Body of pancreas (tissue), 4 donors: ENCODE measurements at regions not wholly inside any gene's neighbourhood (a gene's known extent, or its start where the extent isn't known, plus 50 kb on each side); places are given as distances from the start of the nearest gene placed in this dataset.

Source experiments
- ATAC-seq: fragments of 150-250 bp; one replicate; pipeline ENCODE4 v1.9.1; 2016
- DNase-seq, 4 donors: peaks; one replicate each; pipeline ENCODE4 v3.0.0-alpha.2; 2019
- H3K27ac ChIP-seq, 4 donors: fragments of 200-600 bp; sonication (generic); 1 replicate in 3 of 4; 2 replicates in 1 of 4; pipeline versions ENCODE4 v1.5.1 to v1.6.1; 2016 to 2019; ENCODE audit warnings: mild to moderate bottlenecking in 1 of 4, mixed read lengths in 1 of 4, moderate library complexity in 1 of 4
- H3K27me3 ChIP-seq, 2 donors: fragments of 200-600 bp; sonication (generic); one replicate each; pipeline ENCODE4 v1.6.0; 2016; ENCODE audit warnings: mild to moderate bottlenecking in 1 of 2
- H3K36me3 ChIP-seq, 2 donors: fragments of 200-600 bp; sonication (generic); replicated peaks in 1 of 2; 2 replicates each; pipeline ENCODE4 v1.5.1; 2016; ENCODE audit warnings: low read depth in 2 of 2; ENCODE audit not compliant: insufficient read depth in 1 of 2
- H3K4me1 ChIP-seq: fragments of 200-600 bp; sonication (generic); one replicate; pipeline ENCODE4 v1.6.0; 2016
- H3K4me3 ChIP-seq, 2 donors: fragments of 200-600 bp; sonication (generic); 1 replicate in 1 of 2; 2 replicates in 1 of 2; pipeline ENCODE4 v1.5.1; 2016 to 2019
- H3K9me3 ChIP-seq, 3 donors: fragments of 200-600 bp; sonication (generic); 1 replicate in 2 of 3; 2 replicates in 1 of 3; pipeline ENCODE4 v1.5.1; 2016
- CTCF ChIP-seq, 7 experiments: fragments of 450-650 bp in 4 of 7; fragments of 200-600 bp in 3 of 7; sonication (generic) in 3 of 7; IDR thresholded peaks; one replicate each; pipeline ENCODE4 v1.5.1; 2016 to 2019; ENCODE audit warnings: antibody characterized with exemption in 7 of 7
- POLR2A ChIP-seq, 3 donors: fragments of 450-650 bp; IDR thresholded peaks; one replicate each; pipeline ENCODE4 v1.6.1; 2016; ENCODE audit warnings: antibody characterized with exemption in 3 of 3, mild to moderate bottlenecking in 2 of 3
- WGBS, 2 donors: methylation state at CpG; one replicate each; pipeline ENCODE4 v1.1.5; 2017; 5-methylcytosine and 5-hydroxymethylcytosine counted together
- intact Hi-C: fragments of 100-400 bp; cut with DNase I; formaldehyde crosslinking; loops from one replicate; pipeline ENCODE4 v1.15.1; 2023

DNA sequence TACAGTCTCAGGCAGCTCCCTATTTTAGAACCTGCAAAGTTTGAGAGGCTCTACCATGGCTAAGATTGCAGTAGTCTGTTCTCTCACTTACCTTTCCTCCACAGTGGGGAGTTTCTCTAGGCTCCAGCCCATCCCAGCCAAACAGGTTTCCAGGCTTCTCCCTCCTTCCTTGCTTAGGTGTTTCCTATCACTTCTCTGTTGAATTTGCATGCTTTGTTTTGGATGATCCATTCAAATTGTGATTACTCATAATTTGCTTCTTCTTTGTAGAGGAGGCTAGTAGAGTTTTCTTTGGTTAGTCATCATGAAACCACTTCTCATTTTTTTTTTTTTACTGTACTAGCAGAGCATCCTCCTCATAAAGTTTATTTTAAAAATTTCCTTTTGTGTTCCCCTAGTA, 1242.2 kb upstream of the MIR17HG start:
- TF ChIP-seq CTCF (IDR thresholded peaks at IDR 0.05) (no peak), POLR2A (IDR thresholded peaks at IDR 0.05) (no peak)
- no peak overlapping the region for H3K4me3 ChIP-seq
- no peak for DNase-seq
- H3K27ac ChIP-seq, result no peak overlapping the region
- intact Hi-C loops, result no loop called here
- ATAC-seq, result no peak
- H3K4me1 ChIP-seq, result no peaks in the 10 kb centered on the region
- no peaks in the 10 kb centered on the region for H3K9me3 ChIP-seq
- no peaks in the 10 kb centered on the region for H3K36me3 ChIP-seq
- H3K27me3 ChIP-seq, result no peaks in the 10 kb centered on the region

GRCh38 chr13:90105849-90106496, 1241.5 kb upstream of the MIR17HG start:
- Histone ChIP-seq H3K4me1 (no peaks in the 10 kb centered on the region), H3K27ac (no peak overlapping the region), H3K36me3 (no peaks in the 10 kb centered on the region), H3K9me3 (no peaks in the 10 kb centered on the region), H3K4me3 (no peak overlapping the region), H3K27me3 (no peaks in the 10 kb centered on the region)
- ATAC-seq, result no peak
- intact Hi-C loops, result no loop called here
- no peak for TF ChIP-seq CTCF (IDR thresholded peaks at IDR 0.05)
- TF ChIP-seq POLR2A (IDR thresholded peaks at IDR 0.05), result no peak
- 52 to 71% methylated on average over 3 of the region's 3 CpGs for WGBS, 2 donors
- DNase-seq, result no peak

GRCh38 chr13:90107661-90108060, 1239.8 kb upstream of the MIR17HG start:
- TF ChIP-seq POLR2A (IDR thresholded peaks at IDR 0.05), result no peak
- TF ChIP-seq CTCF (IDR thresholded peaks at IDR 0.05), result no peak
- H3K4me1 ChIP-seq, result no peaks in the 10 kb centered on the region

DNA sequence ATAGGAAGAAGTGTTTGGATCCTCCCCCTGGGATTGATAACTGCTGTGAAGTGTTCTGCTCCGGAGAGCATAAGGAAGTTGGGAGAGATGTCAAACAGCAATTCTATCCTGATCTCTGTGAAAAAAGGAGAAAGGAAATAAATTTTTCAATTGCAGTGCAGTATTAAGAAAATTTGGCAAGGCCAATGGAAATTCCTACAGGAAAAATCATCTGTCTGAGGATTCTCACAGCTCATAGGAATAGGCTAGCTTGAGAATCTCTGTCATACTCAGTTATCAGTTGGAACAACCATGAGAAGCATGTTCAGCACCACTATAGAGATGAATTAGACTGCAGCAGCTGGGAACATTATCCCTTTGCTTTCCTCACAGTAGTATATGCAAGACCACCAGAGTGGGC, 1238.9 kb upstream of the MIR17HG start:
- TF ChIP-seq POLR2A (IDR thresholded peaks at IDR 0.05), result no peak
- TF ChIP-seq CTCF (IDR thresholded peaks at IDR 0.05), result no peak
- intact Hi-C loops, result no loop called here
- Histone ChIP-seq H3K27me3 (no peaks in the 10 kb centered on the region), H3K4me3 (no peak overlapping the region), H3K9me3 (no peaks in the 10 kb centered on the region), H3K4me1 (no peaks in the 10 kb centered on the region), H3K36me3 (no peaks in the 10 kb centered on the region), H3K27ac (no peak overlapping the region)
- DNase-seq, result no peak
- ATAC-seq, result no peak
- 73 to 74% methylated on average over 1 of the region's 1 CpG for WGBS, 2 donors

More at GRCh38 chr13:90107661-90108060, 1239.8 kb upstream of the MIR17HG start:
- Histone ChIP-seq H3K27me3 (no peaks in the 10 kb centered on the region), H3K27ac (no peak overlapping the region), H3K9me3 (no peaks in the 10 kb centered on the region), H3K4me3 (no peak overlapping the region), H3K36me3 (no peaks in the 10 kb centered on the region)
- intact Hi-C loops, result no loop called here
- WGBS, 2 donors, result 73 to 79% methylated on average over 2 of the region's 2 CpGs
- DNase-seq (no peak), ATAC-seq (no peak)

GRCh38 chr13:90116121-90116520, 1231.4 kb upstream of the MIR17HG start:
- Histone ChIP-seq H3K4me3 (no peak overlapping the region), H3K36me3 (no peaks in the 10 kb centered on the region), H3K4me1 (no peaks in the 10 kb centered on the region), H3K27ac (no peak overlapping the region), H3K9me3 (no peaks in the 10 kb centered on the region), H3K27me3 (no peaks in the 10 kb centered on the region)
- DNase-seq (no peak), ATAC-seq (no peak)
- TF ChIP-seq CTCF (IDR thresholded peaks at IDR 0.05) (no peak), POLR2A (IDR thresholded peaks at IDR 0.05) (no peak)
- intact Hi-C loops, result no loop called here
